ENCODE measurements at regions not wholly inside any gene's neighbourhood (a gene's known extent, or its start where the extent isn't known, plus 50 kb on each side); places are given as distances from the start of the nearest gene placed in this dataset.

DNA sequence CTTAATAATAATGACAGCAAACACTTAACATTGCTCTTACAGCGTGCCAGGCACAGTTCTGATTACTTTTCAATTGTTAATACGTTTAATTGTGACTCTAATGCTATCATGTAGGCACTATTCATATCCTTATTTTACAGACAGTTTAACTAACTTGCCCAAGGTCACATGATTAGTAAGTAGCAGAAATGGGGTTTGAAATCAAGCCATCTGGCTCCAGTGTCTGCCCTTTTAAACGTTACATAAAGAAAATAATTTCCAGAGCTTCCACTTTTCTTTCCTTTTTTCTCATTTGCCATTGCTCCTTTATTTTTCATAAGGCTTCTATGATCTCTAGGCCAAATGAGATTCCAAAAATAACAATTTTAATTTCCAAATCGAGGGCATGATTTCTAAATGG lies 50.6 kb upstream of the IKZF2 start:
- no peak for DNase-seq (ENCODE audit: low spot score)

DNA sequence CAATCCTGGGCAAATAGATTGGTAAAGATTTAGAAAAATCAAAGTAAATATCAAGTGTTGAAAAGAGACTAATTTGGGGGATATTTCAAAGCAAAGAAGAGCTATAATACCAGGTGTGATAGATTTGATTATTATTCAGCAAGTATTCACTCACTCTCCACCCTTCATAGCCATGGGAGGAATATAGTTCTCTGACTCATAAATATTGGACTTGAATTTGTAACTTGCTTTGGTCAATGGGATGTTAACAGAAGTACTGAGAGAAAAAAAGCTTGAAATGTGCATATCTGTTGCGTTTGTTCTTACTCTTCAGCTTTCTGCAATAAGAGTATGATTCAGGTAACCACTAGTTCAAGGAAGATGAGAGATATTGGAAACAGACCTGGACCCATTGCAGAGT lies 54.5 kb upstream of the IKZF2 start:
- no peak for DNase-seq (ENCODE audit: low spot score)

DNA sequence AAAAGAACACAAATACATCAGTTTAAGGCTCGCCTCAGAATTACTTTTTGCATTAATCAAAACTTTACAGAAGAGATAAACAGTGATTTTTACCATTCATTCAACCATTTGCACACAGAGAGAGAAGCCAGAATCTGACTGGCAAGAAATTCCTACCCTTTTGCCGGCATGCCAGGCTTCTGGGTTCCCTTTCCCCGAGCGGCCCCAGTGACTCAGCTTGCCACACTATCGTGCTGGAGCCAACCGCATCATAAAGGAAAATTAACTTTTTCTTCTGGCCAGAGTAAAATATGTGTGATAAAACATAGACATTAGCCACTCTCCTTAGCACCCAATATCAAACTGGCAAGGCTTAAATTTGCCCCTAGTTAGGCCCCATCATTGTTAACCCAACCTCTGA lies 61.8 kb upstream of the IKZF2 start:
- DNase-seq (ENCODE audit: low spot score): no peak

DNA sequence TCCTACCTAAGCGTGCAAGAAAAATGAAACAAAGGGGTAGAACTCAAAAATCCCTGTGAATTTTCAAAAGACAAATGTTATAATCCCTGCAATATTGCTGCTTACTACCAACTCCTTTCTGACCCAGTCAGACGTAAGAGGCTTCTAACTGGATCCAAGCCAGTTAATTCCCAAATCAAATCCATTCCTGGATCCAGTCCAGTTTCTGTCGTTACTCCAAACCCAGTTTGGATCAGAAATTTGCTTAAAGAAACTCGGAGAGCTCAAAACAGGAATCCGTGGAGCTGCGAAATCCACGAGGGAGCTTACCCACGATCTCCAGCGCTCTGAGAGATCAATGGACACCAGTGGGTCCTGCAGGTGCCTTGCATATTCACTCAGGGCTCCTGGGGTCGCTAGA lies 62.8 kb upstream of the IKZF2 start:
- DNase-seq (ENCODE audit: low spot score): no peak

DNA sequence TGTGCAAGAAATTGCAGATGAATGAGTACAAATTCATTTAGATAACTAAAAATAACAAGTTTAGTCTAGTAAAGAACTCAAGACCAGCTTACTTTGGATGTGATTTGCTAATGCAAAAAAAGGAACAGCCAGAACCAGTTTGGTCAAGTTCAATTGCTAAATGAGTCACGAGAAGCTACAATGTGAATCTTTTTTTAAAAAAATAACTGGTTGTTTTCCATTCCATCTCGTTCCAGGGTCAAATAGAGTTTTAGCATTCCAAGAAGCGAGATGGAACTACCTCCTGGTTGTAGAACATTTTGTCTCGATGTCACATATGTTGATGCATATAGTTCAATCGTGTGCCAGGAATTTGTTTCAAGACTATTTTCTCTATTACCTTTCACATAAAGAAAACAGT lies 65.0 kb upstream of the IKZF2 start:
- no peak for DNase-seq (ENCODE audit: low spot score)

DNA sequence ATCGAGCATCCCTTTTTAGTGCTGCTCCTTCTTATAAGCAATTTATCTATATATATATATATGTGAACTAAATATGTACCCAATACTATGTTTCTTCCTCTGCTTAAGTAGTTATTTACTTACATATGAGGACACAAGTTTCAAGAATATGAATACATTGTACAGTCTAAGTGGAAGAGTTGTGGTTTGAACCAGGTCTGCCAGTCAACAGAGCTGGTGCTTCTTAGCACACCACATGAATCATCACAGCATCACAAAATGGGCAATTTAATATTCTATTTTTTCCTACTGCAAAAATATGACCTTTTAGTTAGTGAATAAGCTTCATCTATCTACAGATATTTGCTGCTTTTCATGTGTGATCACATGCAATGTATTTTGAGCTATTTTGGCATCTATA lies 64.4 kb upstream of the SPAG16 start:
- DNase-seq (ENCODE audit: low spot score): no peak

DNA sequence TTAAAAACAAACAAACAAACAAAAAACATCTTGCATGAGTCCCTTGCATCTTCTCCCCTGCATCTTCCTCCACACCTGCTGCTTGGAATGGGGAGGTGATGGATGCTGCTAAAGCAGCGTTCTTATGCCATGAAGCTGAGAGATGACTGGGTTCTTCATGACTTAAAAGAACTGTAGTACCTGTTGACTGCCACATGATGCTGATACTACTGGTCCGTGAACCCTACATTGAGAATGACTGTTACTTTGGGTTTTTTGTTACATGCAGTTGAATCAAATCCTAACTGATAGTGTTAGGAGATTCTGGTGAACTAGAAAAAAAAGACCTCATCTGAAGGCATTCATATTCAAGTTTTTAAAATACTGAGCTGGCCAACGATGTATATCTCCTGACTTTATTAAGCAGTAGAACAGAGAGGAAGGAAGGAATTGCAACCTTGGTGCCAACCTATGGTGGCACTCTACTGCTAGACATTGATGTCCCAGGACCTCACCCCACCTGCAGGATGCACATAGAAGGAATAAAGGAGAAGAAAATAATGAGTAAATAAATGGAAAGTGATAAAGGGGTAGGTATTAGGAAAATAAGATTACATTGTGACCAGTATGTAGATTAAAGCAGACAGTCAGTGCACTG lies 63.2 kb upstream of the SPAG16 start:
- DNase-seq (ENCODE audit: low spot score): peak; percentile 17

DNA sequence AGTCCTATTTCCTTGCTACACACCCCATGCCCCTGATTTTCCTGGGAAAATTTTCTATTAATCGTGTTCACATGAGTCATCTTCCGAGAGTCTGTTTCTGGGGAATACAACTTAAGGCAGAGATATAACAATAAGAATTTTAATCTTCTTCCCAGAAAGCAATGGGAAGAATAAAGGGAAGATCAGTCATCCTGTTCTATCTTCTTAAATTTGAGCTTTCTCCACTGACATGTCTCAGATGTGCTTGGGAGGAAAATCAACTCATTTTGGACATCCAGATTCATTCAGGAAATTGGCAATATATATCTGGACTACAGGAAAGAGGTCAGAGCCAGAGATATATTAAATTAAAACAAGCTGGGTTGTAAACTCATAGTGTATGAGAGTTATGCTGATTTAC lies 62.3 kb upstream of the SPAG16 start:
- no peak for DNase-seq (ENCODE audit: low spot score)

DNA sequence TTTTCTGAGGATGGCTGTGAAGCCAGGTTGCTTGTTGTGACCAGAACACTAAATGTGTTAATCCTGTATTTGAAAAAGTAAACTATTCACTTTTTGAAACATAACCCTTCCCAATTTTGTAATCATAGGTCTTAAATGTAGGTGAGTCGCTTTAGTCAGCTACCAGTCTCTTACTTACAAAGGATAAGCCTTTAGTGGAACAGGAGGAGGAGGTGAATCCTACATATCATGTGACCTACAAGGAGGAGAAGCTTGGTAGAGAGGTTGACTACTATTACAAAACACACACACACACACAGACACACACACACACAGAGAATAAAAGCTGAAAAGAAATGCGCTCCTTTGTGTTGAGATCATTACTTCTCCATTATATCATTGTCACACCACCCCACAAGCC lies 59.9 kb upstream of the SPAG16 start:
- DNase-seq (ENCODE audit: low spot score): no peak

DNA sequence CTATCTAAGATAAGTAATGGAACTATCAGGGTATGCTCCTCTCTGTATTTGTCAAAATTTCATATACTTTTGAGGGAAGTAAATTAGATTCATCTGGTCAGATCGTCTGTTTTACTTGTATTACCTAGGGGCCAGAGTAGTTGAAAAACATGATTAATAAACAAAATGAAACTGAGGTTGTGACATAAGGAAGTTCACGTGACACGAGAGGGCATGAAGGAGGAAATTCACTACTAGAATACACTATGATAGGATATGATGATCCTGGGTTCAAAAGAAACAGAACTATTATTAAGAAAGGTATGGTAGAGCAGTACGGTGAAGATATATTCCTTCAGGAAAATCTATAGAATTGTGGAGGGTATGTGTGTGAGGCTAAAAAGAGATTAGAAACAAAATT lies 58.4 kb upstream of the SPAG16 start:
- DNase-seq (ENCODE audit: low spot score): no peak

DNA sequence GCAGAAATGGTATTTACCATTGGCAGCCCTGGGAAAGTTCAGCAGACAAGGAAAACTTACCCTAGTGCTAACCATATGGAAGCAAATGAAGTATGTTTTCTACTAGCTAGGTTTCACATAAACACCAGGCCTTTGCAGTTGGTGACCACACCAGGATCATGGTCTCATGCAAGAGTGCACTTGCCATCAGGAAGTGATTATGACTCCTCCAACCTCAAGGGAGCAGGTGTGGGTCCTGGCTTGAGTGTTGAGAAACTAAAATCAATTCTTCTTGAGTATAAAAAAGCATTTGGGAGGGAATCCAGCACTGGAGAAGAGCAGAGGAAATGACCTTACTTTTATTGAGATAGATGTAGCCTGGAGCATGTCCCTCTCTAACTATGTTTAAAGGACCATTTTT lies 56.8 kb upstream of the SPAG16 start:
- no peak for DNase-seq (ENCODE audit: low spot score)

DNA sequence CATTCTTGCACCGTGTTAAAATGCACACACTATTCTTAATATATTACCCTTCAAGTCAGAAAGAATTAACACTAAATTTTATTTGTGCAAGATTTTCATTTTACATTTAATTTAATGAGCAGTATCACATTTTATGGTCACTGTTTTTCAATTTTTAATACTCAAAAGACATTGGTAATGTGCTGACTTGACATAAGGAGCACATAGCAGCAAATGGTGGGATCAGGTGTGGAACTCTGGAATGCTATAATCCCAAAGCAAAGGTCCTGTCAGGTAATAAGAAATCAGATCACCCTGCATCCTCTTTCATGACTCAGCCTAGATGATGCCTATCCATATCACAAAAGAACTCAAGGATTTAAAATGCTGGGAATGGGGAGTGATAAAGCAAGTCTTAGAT lies 55.6 kb upstream of the SPAG16 start:
- DNase-seq (ENCODE audit: low spot score): no peak

DNA sequence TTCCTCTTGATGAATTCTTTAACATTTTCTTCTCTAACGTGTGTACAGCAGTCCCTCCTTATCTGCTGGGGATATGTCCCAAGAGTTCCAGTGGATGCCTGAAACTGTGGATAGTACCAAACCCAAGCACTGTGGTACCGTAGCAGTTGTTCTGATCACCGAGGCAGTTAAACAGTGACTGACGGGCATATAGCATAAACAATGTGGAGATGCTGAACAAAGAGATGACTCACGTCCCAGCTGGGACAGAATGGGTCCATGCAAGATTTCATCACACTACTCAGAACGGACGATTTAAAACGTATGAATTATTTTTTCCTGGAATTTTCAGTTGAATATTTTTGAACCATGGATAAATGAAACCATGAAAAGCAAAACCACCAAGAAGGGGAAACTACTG lies 54.5 kb upstream of the SPAG16 start:
- no peak for DNase-seq (ENCODE audit: low spot score)

DNA sequence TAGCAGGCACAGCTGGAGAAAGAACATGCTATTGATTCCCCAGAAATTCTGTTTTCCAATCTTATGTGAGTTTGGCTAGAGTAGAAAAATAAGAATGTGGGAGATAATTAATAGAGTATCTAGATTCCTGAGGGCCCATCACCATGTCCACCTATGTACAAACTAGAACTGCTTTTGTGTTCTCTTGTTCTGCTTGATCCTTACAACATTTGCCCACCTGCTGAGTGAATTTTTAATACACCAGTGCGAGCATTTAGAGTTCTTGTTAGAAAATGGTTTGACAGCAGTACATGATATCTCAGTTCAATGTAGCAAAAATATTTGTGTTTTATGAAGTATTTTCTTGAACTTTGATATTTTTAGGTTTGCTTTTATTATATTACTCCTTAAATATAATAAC lies 52.3 kb upstream of the SPAG16 start:
- no peak for DNase-seq (ENCODE audit: low spot score)

DNA sequence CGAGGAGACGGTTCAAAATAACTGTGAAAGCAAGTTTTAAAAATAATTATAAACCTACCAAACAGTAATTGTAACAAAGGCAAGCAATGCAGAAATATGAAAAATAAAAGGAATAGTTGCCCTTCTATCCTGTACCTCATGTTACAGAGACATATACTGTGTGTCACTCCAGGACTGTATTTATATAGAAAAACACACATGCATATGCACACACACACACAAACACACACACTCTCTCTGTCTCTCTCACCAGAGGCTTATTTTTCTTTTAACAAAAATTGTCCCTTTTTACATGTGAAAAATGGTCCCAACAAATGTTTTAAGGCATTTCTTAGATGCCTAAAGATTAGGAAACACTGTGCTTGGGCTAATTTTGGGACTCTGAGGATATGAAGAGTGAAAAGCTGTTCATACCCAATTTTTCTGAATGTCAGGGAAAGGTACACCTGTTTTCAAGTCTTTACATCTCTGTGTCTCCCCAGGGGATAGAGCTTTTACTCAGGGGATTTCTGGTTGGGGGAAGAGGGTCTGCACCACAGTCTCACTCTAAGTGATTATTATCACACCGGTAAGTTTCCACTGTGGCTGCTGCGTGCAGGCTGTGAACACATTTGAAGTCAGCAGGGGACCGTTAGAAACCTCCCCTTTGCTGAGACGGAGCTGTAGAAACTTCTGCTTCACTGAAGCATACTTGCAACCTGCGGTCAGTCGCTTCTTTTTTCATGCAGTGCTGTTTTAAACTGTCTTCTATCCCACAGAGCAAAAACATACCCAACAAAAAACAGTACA lies 51.4 kb upstream of the SPAG16 start:
- DNase-seq (ENCODE audit: low spot score): peak; percentile 56

DNA sequence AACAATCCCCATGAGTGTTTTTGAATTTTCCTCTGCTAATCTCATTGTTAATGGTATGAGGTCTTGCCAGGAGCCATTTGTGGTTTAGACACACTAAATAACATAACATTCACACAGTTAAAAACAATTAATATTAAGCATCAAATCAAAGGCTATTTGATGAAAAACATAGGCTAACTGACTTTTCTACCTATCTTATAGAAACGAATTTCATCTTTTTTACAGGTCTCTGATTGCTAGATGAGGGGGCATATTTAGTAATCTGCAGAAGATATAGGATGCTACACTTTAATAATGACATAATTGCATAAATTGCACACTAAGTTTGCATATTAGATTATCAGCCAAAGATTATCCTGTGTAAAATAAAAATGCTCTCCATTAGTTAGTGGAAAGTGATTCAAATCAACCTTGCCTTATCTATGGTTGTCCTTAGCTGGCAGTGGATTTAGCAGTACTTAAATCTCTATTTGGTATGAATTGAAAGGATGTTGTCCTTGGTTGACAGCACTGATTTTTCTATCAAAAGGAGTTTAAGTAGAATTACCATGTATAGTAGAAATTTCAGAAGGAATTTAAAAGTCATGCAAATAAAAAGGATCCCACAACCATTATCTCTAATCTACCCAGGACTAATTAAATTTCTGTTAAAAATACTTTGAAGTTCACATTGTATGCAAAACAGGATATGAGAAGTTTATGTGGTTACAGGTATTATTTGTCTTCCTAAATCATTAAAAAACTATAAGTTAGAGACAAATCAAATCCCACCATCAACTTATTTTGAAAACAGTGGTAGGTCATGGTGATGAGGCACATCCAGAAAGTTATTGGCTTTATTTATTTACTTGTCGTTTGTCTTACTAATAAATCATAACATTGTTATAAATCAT lies 50.6 kb upstream of the SPAG16 start:
- no peak for DNase-seq (ENCODE audit: low spot score)

Data from germinal center (tissue), 1 donor.